Mesenchymal stem cell (in vitro differentiated cells and primary cell): ENCODE measurements at regions not wholly inside any gene's neighbourhood (a gene's known extent, or its start where the extent isn't known, plus 50 kb on each side); places are given as distances from the start of the nearest gene placed in this dataset.

Experiments
- DNase-seq: peaks from one replicate; pipeline ENCODE4 v3.0.0-alpha.2; 2013
- H2AFZ ChIP-seq: one replicate; pipeline ENCODE4 v1.6.1; 2013; ENCODE audit warnings: low read depth, mild to moderate bottlenecking, control low read depth, inconsistent platforms, low read length, moderate library complexity
- H2AK5ac ChIP-seq: 2 replicates; pipeline ENCODE4 v1.6.1; 2013; ENCODE audit warnings: low read length, moderate library complexity, mild to moderate bottlenecking, inconsistent platforms; ENCODE audit not compliant: severe bottlenecking
- H2BK120ac ChIP-seq: one replicate; pipeline ENCODE4 v1.6.1; 2013; ENCODE audit warnings: low read depth, mild to moderate bottlenecking, inconsistent platforms, low read length, moderate library complexity
- H2BK12ac ChIP-seq, 2 experiments: one replicate each; pipeline ENCODE4 v1.6.1; 2013; ENCODE audit warnings: inconsistent platforms in 2 of 2, low read length in 2 of 2, mild to moderate bottlenecking in 2 of 2, moderate library complexity in 2 of 2, control low read depth in 1 of 2
- H2BK15ac ChIP-seq: one replicate; pipeline ENCODE4 v1.6.1; 2013; ENCODE audit warnings: mild to moderate bottlenecking, low read depth, inconsistent platforms; ENCODE audit not compliant: poor library complexity, severe bottlenecking
- H2BK5ac ChIP-seq: 2 replicates; pipeline ENCODE4 v1.6.1; 2013; ENCODE audit warnings: low read depth, mild to moderate bottlenecking, low read length, control low read depth, inconsistent platforms; ENCODE audit not compliant: poor library complexity, severe bottlenecking
- H3K14ac ChIP-seq, 2 experiments: one replicate each; pipeline ENCODE4 v1.6.1; 2013; ENCODE audit warnings: inconsistent platforms in 2 of 2, low read length in 2 of 2, control low read depth in 1 of 2, mild to moderate bottlenecking in 1 of 2, moderate library complexity in 1 of 2
- H3K18ac ChIP-seq, 2 experiments: one replicate each; pipeline ENCODE4 v1.6.1; 2013; ENCODE audit warnings: inconsistent platforms in 2 of 2, low read length in 2 of 2, control low read depth in 1 of 2, low read depth in 1 of 2, mild to moderate bottlenecking in 1 of 2
- H3K23ac ChIP-seq, 2 experiments: one replicate each; pipeline ENCODE4 v1.6.1; 2013; ENCODE audit warnings: inconsistent platforms in 2 of 2, low read length in 2 of 2, mild to moderate bottlenecking in 2 of 2, moderate library complexity in 2 of 2, control low read depth in 1 of 2
- H3K27ac ChIP-seq: 2 replicates; pipeline ENCODE4 v1.5.1; 2013; ENCODE audit warnings: mild to moderate bottlenecking, moderate library complexity, low read length, control low read depth, inconsistent platforms; ENCODE audit not compliant: poor library complexity, severe bottlenecking
- H3K27me3 ChIP-seq, 2 experiments: 2 replicates each; pipeline versions ENCODE4 v1.6.1 to v1.7.0; 2013; ENCODE audit warnings: low read length in 2 of 2, mild to moderate bottlenecking in 2 of 2, moderate library complexity in 2 of 2, control low read depth in 1 of 2, inconsistent platforms in 1 of 2; ENCODE audit not compliant: control insufficient read depth in 1 of 2, insufficient read depth in 1 of 2
- H3K36me3 ChIP-seq, 2 experiments: 2 replicates each; pipeline versions ENCODE4 v1.6.1 to v1.7.0; 2013; ENCODE audit warnings: low read length in 2 of 2, control low read depth in 1 of 2, inconsistent platforms in 1 of 2, low read depth in 1 of 2, mild to moderate bottlenecking in 1 of 2; ENCODE audit not compliant: insufficient read depth in 2 of 2, control insufficient read depth in 1 of 2
- H3K4ac ChIP-seq, 2 experiments: one replicate each; pipeline ENCODE4 v1.6.1; 2013; ENCODE audit warnings: inconsistent platforms in 2 of 2, low read length in 2 of 2, mild to moderate bottlenecking in 2 of 2, moderate library complexity in 2 of 2, control low read depth in 1 of 2, low read depth in 1 of 2
- H3K4me1 ChIP-seq: 2 replicates; pipeline ENCODE4 v1.6.1; 2013; ENCODE audit warnings: low read depth, low read length, control low read depth; ENCODE audit not compliant: control insufficient read depth, insufficient read depth
- H3K4me2 ChIP-seq: 2 replicates; pipeline ENCODE4 v1.6.1; 2013; ENCODE audit warnings: low read length, mild to moderate bottlenecking, inconsistent platforms; ENCODE audit not compliant: poor library complexity, severe bottlenecking
- H3K4me3 ChIP-seq, 2 experiments: 2 replicates each; pipeline versions ENCODE4 v1.5.1 to v1.7.0; 2013; ENCODE audit warnings: low read length in 2 of 2, mild to moderate bottlenecking in 2 of 2, control low read depth in 1 of 2, low read depth in 1 of 2; ENCODE audit not compliant: insufficient read depth in 1 of 2
- H3K79me1 ChIP-seq: replicated peaks from 2 replicates; pipeline ENCODE4 v1.6.1; 2013; ENCODE audit warnings: mild to moderate bottlenecking, control low read depth, low read length, inconsistent platforms; ENCODE audit not compliant: poor library complexity, severe bottlenecking
- H3K9ac ChIP-seq: 2 replicates; pipeline ENCODE4 v1.7.0; 2013; ENCODE audit warnings: mild to moderate bottlenecking, low read length, moderate library complexity
- H3K9me3 ChIP-seq: 2 replicates; pipeline ENCODE4 v1.7.0; 2013; ENCODE audit warnings: mild to moderate bottlenecking, low read length; ENCODE audit not compliant: control insufficient read depth
- H4K8ac ChIP-seq: one replicate; pipeline ENCODE4 v1.6.1; 2013; ENCODE audit warnings: inconsistent platforms, mild to moderate bottlenecking, low read length, moderate library complexity
- H4K91ac ChIP-seq: one replicate; pipeline ENCODE4 v1.6.1; 2013; ENCODE audit warnings: mild to moderate bottlenecking, low read length, inconsistent platforms
- WGBS: methylation state at CpG from one replicate; pipeline ENCODE4 v1.1.7; 2013; ENCODE audit warnings: mixed read lengths; 5-methylcytosine and 5-hydroxymethylcytosine counted together

- no peak overlapping the region for H2BK120ac ChIP-seq
- no peaks in the 10 kb centered on the region for H3K79me1 ChIP-seq
- DNase-seq, result no peak
- no peak overlapping the region for H3K14ac ChIP-seq
- WGBS, result 48% methylated on average over 6 of the region's 6 CpGs
- no peak overlapping the region for H3K18ac ChIP-seq
- H2AK5ac ChIP-seq, result no peak overlapping the region
- H3K36me3 ChIP-seq, result no peaks in the 10 kb centered on the region
- H3K9me3 ChIP-seq, result no peaks in the 10 kb centered on the region
- H2AFZ ChIP-seq, result no peak overlapping the region
- H3K4me3 ChIP-seq, result no peak overlapping the region
- H4K8ac ChIP-seq, result no peak overlapping the region
- H3K27me3 ChIP-seq, result peaks cover 10 to 38% of the 10 kb centered on the region in 2 experiments
- H4K91ac ChIP-seq, result no peak overlapping the region
- H3K27ac ChIP-seq, result no peak overlapping the region
- no peak overlapping the region for H2BK12ac ChIP-seq
- H3K4ac ChIP-seq, result no peak overlapping the region
- no peak overlapping the region for H3K23ac ChIP-seq
- H3K4me1 ChIP-seq, result no peaks in the 10 kb centered on the region
- no peak overlapping the region for H3K4me2 ChIP-seq
- no peak overlapping the region for H2BK5ac ChIP-seq
- no peak overlapping the region for H3K9ac ChIP-seq
- no peak overlapping the region for H2BK15ac ChIP-seq
Measured at GRCh38 chr14:96666088-96666487, 131.1 kb upstream of the VRK1 start.

DNA sequence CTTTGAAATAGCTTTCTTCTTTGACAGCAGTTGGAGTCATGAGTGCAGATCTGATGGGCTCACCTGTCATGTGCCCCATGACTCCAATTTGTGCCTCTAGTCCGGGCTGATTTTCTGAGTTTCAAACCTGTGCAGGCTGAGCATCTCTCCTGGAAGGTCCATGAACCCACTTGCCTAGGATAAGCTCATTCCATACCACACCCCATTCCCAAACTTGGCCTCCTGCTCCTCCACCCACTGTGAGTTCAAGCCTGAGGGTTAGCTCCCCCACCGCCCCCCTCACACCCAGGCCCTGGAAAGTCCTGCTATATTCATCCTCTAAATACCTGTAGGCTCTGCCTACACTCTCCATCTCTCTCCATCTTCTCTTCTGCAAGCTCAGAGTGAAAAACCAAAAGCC, 126.8 kb upstream of the VRK1 start:
- Histone ChIP-seq H3K27ac (no peak overlapping the region), H3K4me1 (no peaks in the 10 kb centered on the region), H3K79me1 (no peaks in the 10 kb centered on the region), H3K14ac (no peak overlapping the region), H4K91ac (no peak overlapping the region), H3K23ac (no peak overlapping the region), H3K9me3 (no peaks in the 10 kb centered on the region), H2BK120ac (no peak overlapping the region), H3K4ac (no peak overlapping the region), H2BK12ac (no peak overlapping the region), H2BK15ac (no peak overlapping the region), H4K8ac (no peak overlapping the region), H3K9ac (no peak overlapping the region), H2AK5ac (no peak overlapping the region), H3K27me3 (peaks cover 0 to 30% of the 10 kb centered on the region in 2 experiments), H2AFZ (no peak overlapping the region), H3K18ac (no peak overlapping the region), H3K4me2 (no peak overlapping the region), H2BK5ac (no peak overlapping the region), H3K36me3 (no peaks in the 10 kb centered on the region), H3K4me3 (no peak overlapping the region)
- WGBS, result 42% methylated on average over 2 of the region's 2 CpGs
- DNase-seq, result no peak

DNA sequence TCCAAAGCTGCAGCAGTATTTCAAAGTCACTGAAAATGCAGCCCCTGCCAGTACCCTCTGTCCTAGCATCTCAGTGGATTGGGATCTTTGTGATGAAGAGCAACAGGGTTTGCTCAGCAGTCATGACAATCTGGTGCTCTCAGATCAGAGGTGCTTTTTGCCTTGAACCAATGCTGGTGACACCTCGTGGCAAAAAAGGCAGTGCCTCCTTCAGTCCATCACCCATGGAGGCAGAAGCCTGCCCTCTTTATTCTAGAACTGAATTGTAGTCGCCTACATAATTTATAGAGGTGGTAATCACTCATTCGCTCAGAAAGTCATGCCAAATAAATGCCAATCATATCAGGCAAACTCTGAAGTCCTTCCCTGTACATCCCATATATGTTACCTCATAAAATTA, 126.0 kb upstream of the VRK1 start:
- DNase-seq, result no peak
- no peak overlapping the region for H2BK5ac ChIP-seq
- H2AFZ ChIP-seq, result no peak overlapping the region
- no peak overlapping the region for H3K14ac ChIP-seq
- no peak overlapping the region for H3K27ac ChIP-seq
- no peak overlapping the region for H3K9ac ChIP-seq
- no peaks in the 10 kb centered on the region for H3K4me1 ChIP-seq
- 57% methylated on average over 3 of the region's 3 CpGs for WGBS
- no peaks in the 10 kb centered on the region for H3K9me3 ChIP-seq
- no peak overlapping the region for H2AK5ac ChIP-seq
- H2BK15ac ChIP-seq, result no peak overlapping the region
- no peaks in the 10 kb centered on the region for H3K36me3 ChIP-seq
- no peak overlapping the region for H3K23ac ChIP-seq
- H3K4me2 ChIP-seq, result no peak overlapping the region
- H4K8ac ChIP-seq, result no peak overlapping the region
- H3K79me1 ChIP-seq, result no peaks in the 10 kb centered on the region
- no peak overlapping the region for H2BK120ac ChIP-seq
- H4K91ac ChIP-seq, result no peak overlapping the region
- no peak overlapping the region for H3K18ac ChIP-seq
- no peak overlapping the region for H2BK12ac ChIP-seq
- H3K27me3 ChIP-seq, result peaks cover 0 to 21% of the 10 kb centered on the region in 2 experiments
- no peak overlapping the region for H3K4ac ChIP-seq
- H3K4me3 ChIP-seq, result no peak overlapping the region

GRCh38 chr14:96673706-96674105, 123.5 kb upstream of the VRK1 start:
- H3K79me1 ChIP-seq, result no peaks in the 10 kb centered on the region
- peaks cover 0 to 10% of the 10 kb centered on the region in 2 experiments for H3K27me3 ChIP-seq
- no peak overlapping the region for H3K4ac ChIP-seq
- no peak for DNase-seq
- no peak overlapping the region for H4K8ac ChIP-seq
- no peak overlapping the region for H2AK5ac ChIP-seq
- H2BK120ac ChIP-seq, result no peak overlapping the region
- H3K9me3 ChIP-seq, result no peaks in the 10 kb centered on the region
- H2AFZ ChIP-seq, result no peak overlapping the region
- H3K4me1 ChIP-seq, result no peaks in the 10 kb centered on the region
- H3K18ac ChIP-seq, result no peak overlapping the region
- H3K14ac ChIP-seq, result no peak overlapping the region
- H3K36me3 ChIP-seq, result no peaks in the 10 kb centered on the region
- no peak overlapping the region for H4K91ac ChIP-seq
- H3K23ac ChIP-seq, result no peak overlapping the region
- H2BK5ac ChIP-seq, result no peak overlapping the region
- H3K4me3 ChIP-seq, result no peak overlapping the region
- no peak overlapping the region for H2BK15ac ChIP-seq
- H3K4me2 ChIP-seq, result no peak overlapping the region
- no peak overlapping the region for H3K27ac ChIP-seq
- WGBS, result 88% methylated on average over 4 of the region's 4 CpGs
- no peak overlapping the region for H3K9ac ChIP-seq
- H2BK12ac ChIP-seq, result no peak overlapping the region
